ENCODE measurements at regions not wholly inside any gene's neighbourhood (a gene's known extent, or its start where the extent isn't known, plus 50 kb on each side); places are given as distances from the start of the nearest gene placed in this dataset.

DNA sequence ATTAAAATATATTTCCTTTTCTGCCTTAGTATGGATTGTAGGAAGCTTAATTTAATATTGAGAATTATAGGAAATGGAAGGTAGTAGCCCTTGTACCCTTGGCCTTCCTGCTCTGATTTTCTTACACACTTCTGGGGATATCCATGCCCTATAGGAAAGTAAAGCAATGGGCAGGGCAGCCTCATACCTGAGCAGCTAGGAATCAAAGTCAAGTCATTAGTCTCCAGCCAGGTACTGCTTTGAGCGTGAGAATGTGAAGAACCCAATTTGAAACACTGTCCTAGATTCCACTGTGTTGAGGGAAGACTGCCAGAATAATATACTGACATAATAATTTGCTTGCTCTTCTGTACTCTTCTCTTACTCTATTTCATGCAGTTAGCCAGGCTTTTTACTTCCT, 51.0 kb upstream of the L3MBTL3 start:
- TF ChIP-seq, protein P1, sequence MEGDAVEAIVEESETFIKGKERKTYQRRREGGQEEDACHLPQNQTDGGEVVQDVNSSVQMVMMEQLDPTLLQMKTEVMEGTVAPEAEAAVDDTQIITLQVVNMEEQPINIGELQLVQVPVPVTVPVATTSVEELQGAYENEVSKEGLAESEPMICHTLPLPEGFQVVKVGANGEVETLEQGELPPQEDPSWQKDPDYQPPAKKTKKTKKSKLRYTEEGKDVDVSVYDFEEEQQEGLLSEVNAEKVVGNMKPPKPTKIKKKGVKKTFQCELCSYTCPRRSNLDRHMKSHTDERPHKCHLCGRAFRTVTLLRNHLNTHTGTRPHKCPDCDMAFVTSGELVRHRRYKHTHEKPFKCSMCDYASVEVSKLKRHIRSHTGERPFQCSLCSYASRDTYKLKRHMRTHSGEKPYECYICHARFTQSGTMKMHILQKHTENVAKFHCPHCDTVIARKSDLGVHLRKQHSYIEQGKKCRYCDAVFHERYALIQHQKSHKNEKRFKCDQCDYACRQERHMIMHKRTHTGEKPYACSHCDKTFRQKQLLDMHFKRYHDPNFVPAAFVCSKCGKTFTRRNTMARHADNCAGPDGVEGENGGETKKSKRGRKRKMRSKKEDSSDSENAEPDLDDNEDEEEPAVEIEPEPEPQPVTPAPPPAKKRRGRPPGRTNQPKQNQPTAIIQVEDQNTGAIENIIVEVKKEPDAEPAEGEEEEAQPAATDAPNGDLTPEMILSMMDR (IDR thresholded peaks at IDR 0.05; ENCODE audit: low read depth, low read length) = no peak
- no peak for TF ChIP-seq POLR2A (IDR thresholded peaks at IDR 0.05; ENCODE audit: extremely low read depth, insufficient read length)
- no peak for TF ChIP-seq MAX (IDR thresholded peaks at IDR 0.05; ENCODE audit: low read depth, low read length)
